Dendritic cell treated with granulocyte-macrophage colony-stimulating factor and Interleukin-4, amounts not matched to agents 40 ng/mL and 50 ng/mL, for 4 days (primary cell): ENCODE measurements at regions not wholly inside any gene's neighbourhood (a gene's known extent, or its start where the extent isn't known, plus 50 kb on each side); places are given as distances from the start of the nearest gene placed in this dataset.
"Not testable (repeated sequence)": the region's sequence is repeated elsewhere in the genome, so short reads cannot be mapped to it uniquely, and the experiment has no call there.

ENCODE experiments used
- H3K27ac Mint-ChIP-seq: one replicate; pipeline ENCODE4 v1.8.0; 2022; ENCODE audit warnings: mild to moderate bottlenecking, mixed read lengths
- H3K27me3 Mint-ChIP-seq: one replicate; pipeline ENCODE4 v1.8.0; 2022; ENCODE audit warnings: mild to moderate bottlenecking, mixed read lengths
- H3K36me3 Mint-ChIP-seq: one replicate; pipeline ENCODE4 v1.8.0; 2022; ENCODE audit warnings: low read depth, mixed read lengths
- H3K4me1 Mint-ChIP-seq: one replicate; pipeline ENCODE4 v1.8.0; 2022; ENCODE audit warnings: low read depth, mixed read lengths
- H3K4me3 Mint-ChIP-seq: one replicate; pipeline ENCODE4 v1.8.0; 2022; ENCODE audit warnings: mild to moderate bottlenecking, moderate library complexity, mixed read lengths
- H3K9me3 Mint-ChIP-seq: one replicate; pipeline ENCODE4 v1.8.0; 2022; ENCODE audit warnings: mixed read lengths
- intact Hi-C: fragments of 100-400 bp; cut with micrococcal nuclease; formaldehyde crosslinking; loops from one replicate; pipeline ENCODE4 v1.15.0; 2022

- Mint-ChIP-seq H3K4me3 (no peak overlapping the region), H3K27me3 (no peaks in the 10 kb centered on the region), H3K27ac (no peak overlapping the region), H3K4me1 (no peaks in the 10 kb centered on the region), H3K9me3 (peaks cover 39% of the 10 kb centered on the region), H3K36me3 (no peaks in the 10 kb centered on the region)
- intact Hi-C loops = no loop called here
These were observed 899.9 kb downstream of the DTWD2 start for GRCh38 chr5:118088448-118088847.

GRCh38 chr5:118076490-118076889 is 911.9 kb downstream of the DTWD2 start:
- Mint-ChIP-seq H3K4me3 (no peak overlapping the region), H3K9me3 (peaks cover 53% of the 10 kb centered on the region)

GRCh38 chr5:118070041-118070440 is 918.3 kb downstream of the DTWD2 start:
- intact Hi-C loops = no loop called here
- peaks cover 26% of the 10 kb centered on the region for H3K9me3 Mint-ChIP-seq
- H3K36me3 Mint-ChIP-seq = no peaks in the 10 kb centered on the region
- no peaks in the 10 kb centered on the region for H3K4me1 Mint-ChIP-seq
- H3K27ac Mint-ChIP-seq = no peak overlapping the region
- no peaks in the 10 kb centered on the region for H3K27me3 Mint-ChIP-seq
- H3K4me3 Mint-ChIP-seq = no peak overlapping the region

More at GRCh38 chr5:118076490-118076889, 911.9 kb downstream of the DTWD2 start:
- no peak overlapping the region for H3K27ac Mint-ChIP-seq
- H3K36me3 Mint-ChIP-seq = no peaks in the 10 kb centered on the region
- H3K4me1 Mint-ChIP-seq = no peaks in the 10 kb centered on the region
- intact Hi-C loops = no loop called here
- H3K27me3 Mint-ChIP-seq = no peaks in the 10 kb centered on the region

GRCh38 chr5:118069452-118069851 is 918.9 kb downstream of the DTWD2 start:
- no peaks in the 10 kb centered on the region for H3K27me3 Mint-ChIP-seq
- no peaks in the 10 kb centered on the region for H3K36me3 Mint-ChIP-seq
- intact Hi-C loops = no loop called here
- H3K4me1 Mint-ChIP-seq = no peaks in the 10 kb centered on the region
- H3K9me3 Mint-ChIP-seq = peaks cover 29% of the 10 kb centered on the region
- no peak overlapping the region for H3K4me3 Mint-ChIP-seq
- H3K27ac Mint-ChIP-seq = no peak overlapping the region

GRCh38 chr5:118068886-118069285 is 919.5 kb downstream of the DTWD2 start:
- Mint-ChIP-seq H3K27ac (no peak overlapping the region), H3K27me3 (no peaks in the 10 kb centered on the region), H3K4me3 (no peak overlapping the region), H3K36me3 (no peaks in the 10 kb centered on the region), H3K4me1 (no peaks in the 10 kb centered on the region), H3K9me3 (peaks cover 23% of the 10 kb centered on the region)
- intact Hi-C loops = no loop called here

- H3K36me3 Mint-ChIP-seq, H3K27ac Mint-ChIP-seq, H3K27me3 Mint-ChIP-seq, H3K4me1 Mint-ChIP-seq, H3K4me3 Mint-ChIP-seq, intact Hi-C loops: not testable (repeated sequence)
- H3K9me3 Mint-ChIP-seq = peaks cover 12% of the 10 kb centered on the region
These were observed 924.5 kb downstream of the DTWD2 start for GRCh38 chr5:118063836-118064235.

GRCh38 chr5:118060833-118061232 is 927.5 kb downstream of the DTWD2 start:
- Mint-ChIP-seq H3K9me3 (peaks cover 12% of the 10 kb centered on the region), H3K4me1 (no peaks in the 10 kb centered on the region), H3K27me3 (no peaks in the 10 kb centered on the region), H3K36me3 (no peaks in the 10 kb centered on the region), H3K27ac (no peak overlapping the region), H3K4me3 (no peak overlapping the region)
- intact Hi-C loops = no loop called here

- Mint-ChIP-seq H3K27me3 (no peaks in the 10 kb centered on the region), H3K4me3 (no peak overlapping the region), H3K27ac (no peak overlapping the region), H3K9me3 (no peaks in the 10 kb centered on the region), H3K36me3 (no peaks in the 10 kb centered on the region), H3K4me1 (no peaks in the 10 kb centered on the region)
- intact Hi-C loops = no loop called here
These were observed 935.8 kb downstream of the DTWD2 start for GRCh38 chr5:118052503-118052902.

GRCh38 chr5:118044169-118044568 is 944.2 kb downstream of the DTWD2 start:
- H3K4me1 Mint-ChIP-seq = no peaks in the 10 kb centered on the region
- intact Hi-C loops = no loop called here
- no peaks in the 10 kb centered on the region for H3K27me3 Mint-ChIP-seq
- no peak overlapping the region for H3K27ac Mint-ChIP-seq
- no peaks in the 10 kb centered on the region for H3K36me3 Mint-ChIP-seq
- no peak overlapping the region for H3K4me3 Mint-ChIP-seq
- no peaks in the 10 kb centered on the region for H3K9me3 Mint-ChIP-seq

GRCh38 chr5:118043531-118043930 is 944.8 kb downstream of the DTWD2 start:
- Mint-ChIP-seq H3K9me3 (no peaks in the 10 kb centered on the region), H3K27ac (no peak overlapping the region), H3K4me1 (no peaks in the 10 kb centered on the region), H3K36me3 (no peaks in the 10 kb centered on the region), H3K27me3 (no peaks in the 10 kb centered on the region), H3K4me3 (no peak overlapping the region)
- intact Hi-C loops = no loop called here

- intact Hi-C loops = no loop called here
- Mint-ChIP-seq H3K36me3 (no peaks in the 10 kb centered on the region), H3K9me3 (no peaks in the 10 kb centered on the region), H3K4me3 (no peak overlapping the region), H3K27ac (no peak overlapping the region), H3K4me1 (no peaks in the 10 kb centered on the region), H3K27me3 (no peaks in the 10 kb centered on the region)
These were observed 946.3 kb downstream of the DTWD2 start for GRCh38 chr5:118042076-118042475.

- intact Hi-C loops = no loop called here
- no peak overlapping the region for H3K27ac Mint-ChIP-seq
- no peak overlapping the region for H3K4me3 Mint-ChIP-seq
These were observed 947.9 kb downstream of the DTWD2 start for GRCh38 chr5:118040496-118040895.

GRCh38 chr5:118033686-118034338 is 954.5 kb downstream of the DTWD2 start:
- Mint-ChIP-seq H3K36me3 (no peaks in the 10 kb centered on the region), H3K27ac (no peak overlapping the region), H3K4me1 (no peaks in the 10 kb centered on the region), H3K27me3 (no peaks in the 10 kb centered on the region), H3K4me3 (no peak overlapping the region), H3K9me3 (peaks cover 31% of the 10 kb centered on the region)
- intact Hi-C loops = no loop called here

More at GRCh38 chr5:118040496-118040895, 947.9 kb downstream of the DTWD2 start:
- Mint-ChIP-seq H3K36me3 (no peaks in the 10 kb centered on the region), H3K4me1 (no peaks in the 10 kb centered on the region), H3K9me3 (no peaks in the 10 kb centered on the region), H3K27me3 (no peaks in the 10 kb centered on the region)

- Mint-ChIP-seq H3K4me3 (no peak overlapping the region), H3K27me3 (no peaks in the 10 kb centered on the region), H3K36me3 (no peaks in the 10 kb centered on the region), H3K27ac (no peak overlapping the region), H3K4me1 (no peaks in the 10 kb centered on the region), H3K9me3 (peaks cover 31% of the 10 kb centered on the region)
- intact Hi-C loops = no loop called here
These were observed 958.5 kb downstream of the DTWD2 start for GRCh38 chr5:118029807-118030206.

- Mint-ChIP-seq H3K36me3 (no peaks in the 10 kb centered on the region), H3K27me3 (no peaks in the 10 kb centered on the region), H3K27ac (no peak overlapping the region), H3K4me1 (no peaks in the 10 kb centered on the region), H3K9me3 (no peaks in the 10 kb centered on the region), H3K4me3 (no peak overlapping the region)
- intact Hi-C loops = no loop called here
These were observed 966.3 kb downstream of the DTWD2 start for GRCh38 chr5:118022062-118022461.
